Renal cortical epithelial cell (primary cell): ENCODE measurements at regions not wholly inside any gene's neighbourhood (a gene's known extent, or its start where the extent isn't known, plus 50 kb on each side); places are given as distances from the start of the nearest gene placed in this dataset.
"Not testable (repeated sequence)": the region's sequence is repeated elsewhere in the genome, so short reads cannot be mapped to it uniquely, and the experiment has no call there.

ENCODE experiments used
- DNase-seq: peaks from one replicate; pipeline ENCODE4 v3.0.0-alpha.2; 2011; ENCODE audit warnings: low read depth

- peak; percentile 23 for DNase-seq
These were observed 52.2 kb upstream of the MKI67 start for GRCh38 chr10:128178302-128178958.

GRCh38 chr10:128180843-128181242, 54.6 kb upstream of the MKI67 start:
- no peak for DNase-seq

- no peak for DNase-seq
These were observed 59.4 kb upstream of the MKI67 start for GRCh38 chr10:128185627-128186026.

- DNase-seq: no peak
These were observed 61.0 kb upstream of the MKI67 start for GRCh38 chr10:128186959-128187787.

GRCh38 chr10:128187788-128188185, 61.6 kb upstream of the MKI67 start:
- no peak for DNase-seq

GRCh38 chr10:128189176-128189575, 63.0 kb upstream of the MKI67 start:
- DNase-seq: no peak

GRCh38 chr10:128191847-128192246, 65.6 kb upstream of the MKI67 start:
- no peak for DNase-seq

GRCh38 chr10:128201826-128202225, 75.6 kb upstream of the MKI67 start:
- DNase-seq: not testable (repeated sequence)

- no peak for DNase-seq
These were observed 76.8 kb upstream of the MKI67 start for GRCh38 chr10:128203028-128203427.

GRCh38 chr10:128205591-128205990, 79.4 kb upstream of the MKI67 start:
- DNase-seq: not testable (repeated sequence)

GRCh38 chr10:128206676-128207075, 80.5 kb upstream of the MKI67 start:
- DNase-seq: no peak

GRCh38 chr10:128209862-128210214, 83.6 kb upstream of the MKI67 start:
- DNase-seq: no peak

- DNase-seq: no peak
These were observed 84.2 kb upstream of the MKI67 start for GRCh38 chr10:128210215-128211063.

- no peak for DNase-seq
These were observed 84.9 kb upstream of the MKI67 start for GRCh38 chr10:128211064-128211504.

- DNase-seq: peak; percentile 40
These were observed 85.9 kb upstream of the MKI67 start for GRCh38 chr10:128211953-128212727.

GRCh38 chr10:128213156-128213555, 86.9 kb upstream of the MKI67 start:
- no peak for DNase-seq

GRCh38 chr10:128215733-128216132, 89.5 kb upstream of the MKI67 start:
- no peak for DNase-seq

- no peak for DNase-seq
These were observed 90.9 kb upstream of the MKI67 start for GRCh38 chr10:128217136-128217535.

- no peak for DNase-seq
These were observed 91.9 kb upstream of the MKI67 start for GRCh38 chr10:128218161-128218560.

- no peak for DNase-seq
These were observed 93.1 kb upstream of the MKI67 start for GRCh38 chr10:128219295-128219694.

- no peak for DNase-seq
These were observed 93.8 kb upstream of the MKI67 start for GRCh38 chr10:128220021-128220420.

GRCh38 chr10:128221117-128221516, 94.9 kb upstream of the MKI67 start:
- DNase-seq: no peak
